SK-N-SH (cell line): ENCODE measurements at regions not wholly inside any gene's neighbourhood (a gene's known extent, or its start where the extent isn't known, plus 50 kb on each side); places are given as distances from the start of the nearest gene placed in this dataset.

Experiments
- CHD2 ChIP-seq: fragments of 150-350 bp; IDR thresholded peaks from 2 replicates; pipeline ENCODE4 v1.6.1; 2018; ENCODE audit warnings: low read length; ENCODE audit not compliant: partially characterized antibody
- EP300 ChIP-seq, 2 experiments: IDR thresholded peaks; 2 replicates each; pipeline versions ENCODE4 v1.4.0 to v1.6.1; 2012; ENCODE audit warnings: borderline replicate concordance in 1 of 2, low read depth in 1 of 2, low read length in 1 of 2
- FOXJ3 ChIP-seq: sonication (generic); formaldehyde crosslinking; IDR thresholded peaks from 2 replicates; pipeline ENCODE4 v1.5.1; 2020; ENCODE audit warnings: mild to moderate bottlenecking, missing genetic modification reagents
- GABPA ChIP-seq: IDR thresholded peaks from 2 replicates; pipeline ENCODE4 v1.4.0; 2012; ENCODE audit warnings: low read depth, mild to moderate bottlenecking
- RAD21 ChIP-seq: IDR thresholded peaks from 2 replicates; pipeline ENCODE4 v1.6.1; 2012; ENCODE audit warnings: mild to moderate bottlenecking, low read length
- SMC3 ChIP-seq: IDR thresholded peaks from 2 replicates; pipeline ENCODE4 v1.6.1; 2012; ENCODE audit warnings: low read depth, low read length, improper control_type of control experiment
- TCF12 ChIP-seq: IDR thresholded peaks from 2 replicates; pipeline ENCODE4 v1.4.0; 2012
- TEAD4 ChIP-seq: IDR thresholded peaks from 2 replicates; pipeline ENCODE4 v1.4.0; 2012; ENCODE audit warnings: mild to moderate bottlenecking, borderline replicate concordance; ENCODE audit not compliant: insufficient read depth
- ZBTB33 ChIP-seq: IDR thresholded peaks from 2 replicates; pipeline ENCODE4 v1.4.0; 2012; ENCODE audit warnings: low read depth, borderline replicate concordance
- TF ChIP-seq, protein P1 (sequence below): fragments of 200-600 bp; sonication (generic); IDR thresholded peaks from 2 replicates; pipeline ENCODE4 v1.6.1; 2017; ENCODE audit warnings: antibody characterized with exemption, mild to moderate bottlenecking, moderate library complexity
- TF ChIP-seq, protein P2 (sequence below): IDR thresholded peaks from 2 replicates; pipeline ENCODE4; 2012

GRCh38 chr5:87155106-87155505 is 112.6 kb upstream of the RASA1 start:
- TF ChIP-seq, protein P1, sequence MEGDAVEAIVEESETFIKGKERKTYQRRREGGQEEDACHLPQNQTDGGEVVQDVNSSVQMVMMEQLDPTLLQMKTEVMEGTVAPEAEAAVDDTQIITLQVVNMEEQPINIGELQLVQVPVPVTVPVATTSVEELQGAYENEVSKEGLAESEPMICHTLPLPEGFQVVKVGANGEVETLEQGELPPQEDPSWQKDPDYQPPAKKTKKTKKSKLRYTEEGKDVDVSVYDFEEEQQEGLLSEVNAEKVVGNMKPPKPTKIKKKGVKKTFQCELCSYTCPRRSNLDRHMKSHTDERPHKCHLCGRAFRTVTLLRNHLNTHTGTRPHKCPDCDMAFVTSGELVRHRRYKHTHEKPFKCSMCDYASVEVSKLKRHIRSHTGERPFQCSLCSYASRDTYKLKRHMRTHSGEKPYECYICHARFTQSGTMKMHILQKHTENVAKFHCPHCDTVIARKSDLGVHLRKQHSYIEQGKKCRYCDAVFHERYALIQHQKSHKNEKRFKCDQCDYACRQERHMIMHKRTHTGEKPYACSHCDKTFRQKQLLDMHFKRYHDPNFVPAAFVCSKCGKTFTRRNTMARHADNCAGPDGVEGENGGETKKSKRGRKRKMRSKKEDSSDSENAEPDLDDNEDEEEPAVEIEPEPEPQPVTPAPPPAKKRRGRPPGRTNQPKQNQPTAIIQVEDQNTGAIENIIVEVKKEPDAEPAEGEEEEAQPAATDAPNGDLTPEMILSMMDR, result no peak
- TF ChIP-seq SMC3, result no peak
- no peak for TF ChIP-seq CHD2
- TF ChIP-seq, protein P2, sequence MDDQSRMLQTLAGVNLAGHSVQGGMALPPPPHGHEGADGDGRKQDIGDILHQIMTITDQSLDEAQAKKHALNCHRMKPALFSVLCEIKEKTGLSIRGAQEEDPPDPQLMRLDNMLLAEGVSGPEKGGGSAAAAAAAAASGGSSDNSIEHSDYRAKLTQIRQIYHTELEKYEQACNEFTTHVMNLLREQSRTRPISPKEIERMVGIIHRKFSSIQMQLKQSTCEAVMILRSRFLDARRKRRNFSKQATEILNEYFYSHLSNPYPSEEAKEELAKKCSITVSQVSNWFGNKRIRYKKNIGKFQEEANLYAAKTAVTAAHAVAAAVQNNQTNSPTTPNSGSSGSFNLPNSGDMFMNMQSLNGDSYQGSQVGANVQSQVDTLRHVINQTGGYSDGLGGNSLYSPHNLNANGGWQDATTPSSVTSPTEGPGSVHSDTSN, result no peak
- TF ChIP-seq RAD21, result no peak
- no peak for TF ChIP-seq EP300 (IDR thresholded peaks at IDR 0.05; ENCODE audit: borderline replicate concordance in 1 of 2, low read depth in 1 of 2, low read length in 1 of 2)
- no peak for TF ChIP-seq ZBTB33
- TF ChIP-seq GABPA, result no peak
- TF ChIP-seq TCF12, result no peak
- no peak for TF ChIP-seq TEAD4
- TF ChIP-seq FOXJ3 (CRISPR knock-in tag), result no peak
